ENCODE measurements at regions not wholly inside any gene's neighbourhood (a gene's known extent, or its start where the extent isn't known, plus 50 kb on each side); places are given as distances from the start of the nearest gene placed in this dataset.

GRCh38 chr13:63902141-63902540, 2486.5 kb upstream of the PCDH20 start:
- no peak for TF ChIP-seq CTCF (conservative IDR thresholded peaks at IDR 0.05)
- no peak overlapping the region for H3K27ac ChIP-seq

- no peak overlapping the region for H3K27ac ChIP-seq
- TF ChIP-seq CTCF (conservative IDR thresholded peaks at IDR 0.05) = no peak
Observed at GRCh38 chr13:63901630-63902029, 2486.0 kb upstream of the PCDH20 start.

GRCh38 chr13:63900406-63900805, 2484.8 kb upstream of the PCDH20 start:
- no peak for TF ChIP-seq CTCF (conservative IDR thresholded peaks at IDR 0.05)
- H3K27ac ChIP-seq = no peak overlapping the region

GRCh38 chr13:63896321-63896720, 2480.7 kb upstream of the PCDH20 start:
- H3K27ac ChIP-seq = no peak overlapping the region
- no peak for TF ChIP-seq CTCF (conservative IDR thresholded peaks at IDR 0.05)

GRCh38 chr13:63882052-63882451, 2466.4 kb upstream of the PCDH20 start:
- no peak overlapping the region for H3K27ac ChIP-seq
- no peak for TF ChIP-seq CTCF (conservative IDR thresholded peaks at IDR 0.05)

- no peak overlapping the region for H3K27ac ChIP-seq
- TF ChIP-seq CTCF (conservative IDR thresholded peaks at IDR 0.05) = no peak
Observed at GRCh38 chr13:63880705-63881104, 2465.1 kb upstream of the PCDH20 start.

GRCh38 chr13:63873936-63874335, 2458.3 kb upstream of the PCDH20 start:
- H3K27ac ChIP-seq = no peak overlapping the region
- TF ChIP-seq CTCF (conservative IDR thresholded peaks at IDR 0.05) = no peak
